OCI-LY7 (cell line): ENCODE measurements at regions not wholly inside any gene's neighbourhood (a gene's known extent, or its start where the extent isn't known, plus 50 kb on each side); places are given as distances from the start of the nearest gene placed in this dataset.
"Not testable (repeated sequence)": the region's sequence is repeated elsewhere in the genome, so short reads cannot be mapped to it uniquely, and the experiment has no call there.

Source experiments
- BruUV-seq: library from RNA; stranded (reverse); fragments of 400-500 nt; replicated peaks from 2 replicates; lab custom pipeline; 2021; lab: Mats Ljungman, UMichigan
- CTCF ChIA-PET: fragments of 300-600 bp; sonication (Branson Sonifier 250); formaldehyde crosslinking; loops from one replicate; lab custom pipeline; 2022; ENCODE audit warnings: antibody characterized with exemption; ENCODE audit not compliant: unreplicated experiment; lab: Charles Lee
- POLR2A ChIA-PET: fragments of 300-600 bp; sonication (Branson Sonifier 250); formaldehyde crosslinking; loops from one replicate; lab custom pipeline; 2022; ENCODE audit warnings: antibody characterized with exemption; lab: Charles Lee
- DNase-seq: peaks from one replicate; pipeline ENCODE4 v3.0.0-alpha.2; 2015; ENCODE audit warnings: low spot score
- H2AFZ ChIP-seq: fragments of 200-600 bp; sonication (generic), shearing (Covaris generic); 2 replicates; pipeline ENCODE4 v1.6.1; 2014; ENCODE audit warnings: mild to moderate bottlenecking, antibody characterized with exemption, low read length, moderate library complexity
- H3K27ac ChIP-seq: fragments of 200-600 bp; sonication (generic); 2 replicates; pipeline ENCODE4 v1.5.1; 2014; ENCODE audit warnings: mixed run types, low read depth, mild to moderate bottlenecking, moderate library complexity, low read length, inconsistent platforms; ENCODE audit not compliant: poor library complexity, severe bottlenecking
- H3K36me3 ChIP-seq: fragments of 200-600 bp; sonication (generic); 2 replicates; pipeline ENCODE4 v1.6.1; 2014; ENCODE audit warnings: mild to moderate bottlenecking, antibody characterized with exemption, low read length, moderate library complexity, mixed read lengths; ENCODE audit not compliant: insufficient read depth
- H3K4me1 ChIP-seq: fragments of 200-600 bp; sonication (generic); 2 replicates; pipeline ENCODE4 v1.5.1; 2014; ENCODE audit warnings: mild to moderate bottlenecking, low read length; ENCODE audit not compliant: insufficient read depth, poor library complexity, severe bottlenecking
- H3K4me2 ChIP-seq: fragments of 200-600 bp; sonication (generic); 2 replicates; pipeline ENCODE4 v1.6.1; 2014; ENCODE audit warnings: mild to moderate bottlenecking, low read length
- H3K4me3 ChIP-seq: fragments of 200-600 bp; sonication (generic); 2 replicates; pipeline ENCODE4 v1.5.1; 2014; ENCODE audit warnings: mild to moderate bottlenecking, low read depth, low read length; ENCODE audit not compliant: poor library complexity, severe bottlenecking
- H3K79me2 ChIP-seq: fragments of 200-600 bp; sonication (generic); 2 replicates; pipeline ENCODE4 v1.6.1; 2016; ENCODE audit warnings: low read depth, mild to moderate bottlenecking, low read length, moderate library complexity, mixed read lengths; ENCODE audit not compliant: insufficient read depth
- H3K9me2 ChIP-seq: fragments of 200-600 bp; sonication (generic); 2 replicates; pipeline ENCODE4 v1.6.1; 2016; ENCODE audit warnings: mild to moderate bottlenecking, low read length, mixed read lengths; ENCODE audit not compliant: insufficient read depth
- H3K9me3 ChIP-seq: fragments of 200-600 bp; sonication (generic); 2 replicates; pipeline ENCODE4 v1.6.1; 2014; ENCODE audit warnings: mild to moderate bottlenecking, mixed run types, low read length, mixed read lengths
- H4K20me1 ChIP-seq: fragments of 200-600 bp; sonication (generic); 2 replicates; pipeline ENCODE4 v1.6.1; 2014; ENCODE audit warnings: mild to moderate bottlenecking, antibody characterized with exemption, low read length, moderate library complexity, mixed read lengths; ENCODE audit not compliant: insufficient read depth
- CTCF ChIP-seq: fragments of 200-600 bp; sonication (generic); conservative IDR thresholded peaks from 2 replicates; pipeline ENCODE4 v1.5.1; 2014; ENCODE audit warnings: mild to moderate bottlenecking, antibody characterized with exemption, low read length, moderate library complexity, mixed read lengths
- EZH2phosphoT487 ChIP-seq: fragments of 200-600 bp; sonication (generic); IDR thresholded peaks from 2 replicates; pipeline ENCODE4 v1.6.1; 2018; ENCODE audit warnings: low read depth, borderline replicate concordance, mild to moderate bottlenecking, mixed run types, antibody characterized with exemption, low read length, moderate library complexity, mixed read lengths
- intact Hi-C: fragments of 100-400 bp; cut with micrococcal nuclease; formaldehyde crosslinking; loops from one replicate; pipeline ENCODE4 v1.10.0; 2022; ENCODE audit not compliant: unreplicated experiment

- BruUV-seq: no TSS peak
- Histone ChIP-seq H3K36me3 (no peaks in the 10 kb centered on the region), H3K9me3 (no peaks in the 10 kb centered on the region), H2AFZ (no peak overlapping the region), H3K4me3 (no peak overlapping the region), H3K9me2 (no peaks in the 10 kb centered on the region), H3K4me1 (no peaks in the 10 kb centered on the region), H3K79me2 (no peaks in the 10 kb centered on the region), H4K20me1 (no peaks in the 10 kb centered on the region), H3K4me2 (no peak overlapping the region), H3K27ac (no peak overlapping the region)
- ChIA-PET CTCF (no interaction called here), POLR2A (no interaction called here)
- DNase-seq: no peak
- intact Hi-C loops: no loop called here
- TF ChIP-seq EZH2phosphoT487 (no peak), CTCF (no peak)
These were observed 322.1 kb downstream of the ADGRD1 start for GRCh38 chr12:131275824-131276223.

GRCh38 chr12:131276501-131277185 lies 322.9 kb downstream of the ADGRD1 start:
- ChIA-PET POLR2A (no interaction called here), CTCF (no interaction called here)
- no peak overlapping the region for H2AFZ ChIP-seq
- H3K4me3 ChIP-seq: no peak overlapping the region
- H3K9me3 ChIP-seq: no peaks in the 10 kb centered on the region
- H3K27ac ChIP-seq: no peak overlapping the region
- H3K36me3 ChIP-seq: no peaks in the 10 kb centered on the region
- no peaks in the 10 kb centered on the region for H4K20me1 ChIP-seq
- H3K4me1 ChIP-seq: no peaks in the 10 kb centered on the region
- no peak for DNase-seq
- no peaks in the 10 kb centered on the region for H3K9me2 ChIP-seq
- no peaks in the 10 kb centered on the region for H3K79me2 ChIP-seq
- no TSS peak for BruUV-seq
- intact Hi-C loops: no loop called here
- H3K4me2 ChIP-seq: no peak overlapping the region
- TF ChIP-seq EZH2phosphoT487 (no peak), CTCF (no peak)

- H2AFZ ChIP-seq, H3K4me2 ChIP-seq, BruUV-seq, H4K20me1 ChIP-seq, CTCF ChIA-PET, H3K36me3 ChIP-seq, H3K4me3 ChIP-seq, H3K9me2 ChIP-seq, POLR2A ChIA-PET, intact Hi-C loops, H3K4me1 ChIP-seq, H3K79me2 ChIP-seq, H3K27ac ChIP-seq, H3K9me3 ChIP-seq, DNase-seq: not testable (repeated sequence)
These were observed 323.7 kb downstream of the ADGRD1 start for GRCh38 chr12:131277186-131278091.

- H3K9me2 ChIP-seq, H3K36me3 ChIP-seq, H3K4me2 ChIP-seq, H4K20me1 ChIP-seq, DNase-seq, H3K27ac ChIP-seq, H3K4me1 ChIP-seq, BruUV-seq, CTCF ChIA-PET, H2AFZ ChIP-seq, H3K79me2 ChIP-seq, H3K4me3 ChIP-seq, intact Hi-C loops, H3K9me3 ChIP-seq, POLR2A ChIA-PET: not testable (repeated sequence)
These were observed 324.9 kb downstream of the ADGRD1 start for GRCh38 chr12:131278451-131279115.
